ENCODE measurements at regions not wholly inside any gene's neighbourhood (a gene's known extent, or its start where the extent isn't known, plus 50 kb on each side); places are given as distances from the start of the nearest gene placed in this dataset.
A peak's percentile ranks its signal among the peaks of the same experiment; 100 is the strongest.
"Not testable (repeated sequence)": the region's sequence is repeated elsewhere in the genome, so short reads cannot be mapped to it uniquely, and the experiment has no call there.

GRCh38 chr20:43365691-43366090, 92.0 kb upstream of the SRSF6 start:
- no peak for DNase-seq

GRCh38 chr20:43364001-43364400, 93.7 kb upstream of the SRSF6 start:
- DNase-seq: no peak

- peak in 1 of 51 donors; percentile 28 for DNase-seq
Observed at GRCh38 chr20:43363506-43363905, 94.2 kb upstream of the SRSF6 start.

- no peak for DNase-seq
Observed at GRCh38 chr20:43361526-43361925, 96.2 kb upstream of the SRSF6 start.

GRCh38 chr20:43360016-43360415, 97.7 kb upstream of the SRSF6 start:
- no peak for DNase-seq

- DNase-seq: no peak
Observed at GRCh38 chr20:43358811-43359210, 98.9 kb upstream of the SRSF6 start.

- DNase-seq: no peak
Observed at GRCh38 chr20:43357352-43357751, 100.3 kb upstream of the SRSF6 start.

- DNase-seq: no peak
Observed at GRCh38 chr20:43355610-43356009, 102.1 kb upstream of the SRSF6 start.

GRCh38 chr20:43352996-43353395, 104.7 kb upstream of the SRSF6 start:
- no peak for DNase-seq

GRCh38 chr20:43350694-43351093, 107.0 kb upstream of the SRSF6 start:
- DNase-seq: not testable (repeated sequence)

- DNase-seq: no peak
Observed at GRCh38 chr20:43349841-43350240, 107.9 kb upstream of the SRSF6 start.

- not testable (repeated sequence) for DNase-seq
Observed at GRCh38 chr20:43347839-43348238, 109.9 kb upstream of the SRSF6 start.

- DNase-seq: no peak
Observed at GRCh38 chr20:43345676-43346075, 112.0 kb upstream of the SRSF6 start.

- DNase-seq: no peak
Observed at GRCh38 chr20:43341511-43341910, 116.2 kb upstream of the SRSF6 start.

- DNase-seq: peak in 3 of 51 donors; percentile 0 to 2 (median 2)
Observed at GRCh38 chr20:43337036-43337435, 120.7 kb upstream of the SRSF6 start.

GRCh38 chr20:43334080-43334479, 123.6 kb upstream of the SRSF6 start:
- DNase-seq: no peak

GRCh38 chr20:43331906-43332305, 125.8 kb upstream of the SRSF6 start:
- peak in 2 of 51 donors; percentile 1 to 34 for DNase-seq

- no peak for DNase-seq
Observed at GRCh38 chr20:43328697-43329096, 129.0 kb upstream of the SRSF6 start.

GRCh38 chr20:43327234-43327633, 130.5 kb upstream of the SRSF6 start:
- DNase-seq: not testable (repeated sequence)

- DNase-seq: no peak
Observed at GRCh38 chr20:43325926-43326325, 131.8 kb upstream of the SRSF6 start.

GRCh38 chr20:43323592-43323991, 133.9 kb upstream of the PTPRT start:
- no peak for DNase-seq

GRCh38 chr20:43322851-43323250, 133.1 kb upstream of the PTPRT start:
- no peak for DNase-seq

GRCh38 chr20:43320536-43320935, 130.8 kb upstream of the PTPRT start:
- no peak for DNase-seq

GRCh38 chr20:43318755-43319297, 129.1 kb upstream of the PTPRT start:
- DNase-seq: no peak
